ENCODE measurements at regions not wholly inside any gene's neighbourhood (a gene's known extent, or its start where the extent isn't known, plus 50 kb on each side); places are given as distances from the start of the nearest gene placed in this dataset.

GRCh38 chr16:49928176-49929041 is 72.5 kb upstream of the ZNF423 start:
- TF ChIP-seq CTCF (IDR thresholded peaks at IDR 0.05) (no peak), POLR2A (IDR thresholded peaks at IDR 0.05) (no peak)
